ENCODE measurements at regions not wholly inside any gene's neighbourhood (a gene's known extent, or its start where the extent isn't known, plus 50 kb on each side); places are given as distances from the start of the nearest gene placed in this dataset.

DNA sequence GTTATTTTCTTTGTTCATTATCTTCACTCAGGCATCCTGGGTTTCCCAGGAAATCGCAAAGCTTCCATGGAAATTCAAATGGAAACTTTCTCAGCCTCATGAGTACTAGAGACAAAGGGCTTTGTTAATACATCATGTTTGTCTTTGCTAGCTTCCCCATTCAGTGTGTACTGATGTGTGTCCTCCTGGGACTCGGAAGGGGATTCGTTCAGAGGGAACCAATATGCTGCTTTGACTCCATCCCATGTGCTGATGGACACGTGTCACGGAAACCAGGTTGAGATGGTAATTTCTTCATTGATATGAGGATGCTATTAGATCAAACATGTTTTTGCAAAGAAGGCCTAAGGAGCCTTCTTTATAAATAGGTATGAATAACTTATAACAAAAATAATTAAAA, 87.0 kb upstream of the KCNAB1 start:
- TF ChIP-seq, protein P1, sequence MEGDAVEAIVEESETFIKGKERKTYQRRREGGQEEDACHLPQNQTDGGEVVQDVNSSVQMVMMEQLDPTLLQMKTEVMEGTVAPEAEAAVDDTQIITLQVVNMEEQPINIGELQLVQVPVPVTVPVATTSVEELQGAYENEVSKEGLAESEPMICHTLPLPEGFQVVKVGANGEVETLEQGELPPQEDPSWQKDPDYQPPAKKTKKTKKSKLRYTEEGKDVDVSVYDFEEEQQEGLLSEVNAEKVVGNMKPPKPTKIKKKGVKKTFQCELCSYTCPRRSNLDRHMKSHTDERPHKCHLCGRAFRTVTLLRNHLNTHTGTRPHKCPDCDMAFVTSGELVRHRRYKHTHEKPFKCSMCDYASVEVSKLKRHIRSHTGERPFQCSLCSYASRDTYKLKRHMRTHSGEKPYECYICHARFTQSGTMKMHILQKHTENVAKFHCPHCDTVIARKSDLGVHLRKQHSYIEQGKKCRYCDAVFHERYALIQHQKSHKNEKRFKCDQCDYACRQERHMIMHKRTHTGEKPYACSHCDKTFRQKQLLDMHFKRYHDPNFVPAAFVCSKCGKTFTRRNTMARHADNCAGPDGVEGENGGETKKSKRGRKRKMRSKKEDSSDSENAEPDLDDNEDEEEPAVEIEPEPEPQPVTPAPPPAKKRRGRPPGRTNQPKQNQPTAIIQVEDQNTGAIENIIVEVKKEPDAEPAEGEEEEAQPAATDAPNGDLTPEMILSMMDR (conservative IDR thresholded peaks at IDR 0.05; ENCODE audit: low read length), result no peak
- TF ChIP-seq EZH2phosphoT487 (IDR thresholded peaks at IDR 0.05; ENCODE audit: borderline replicate concordance, low read depth, low read length), result no peak

All from OCI-LY7 (cell line).